GM12892 (cell line): ENCODE measurements at regions not wholly inside any gene's neighbourhood (a gene's known extent, or its start where the extent isn't known, plus 50 kb on each side); places are given as distances from the start of the nearest gene placed in this dataset.

Experiments
- DNase-seq: peaks from one replicate; pipeline ENCODE4 v3.0.0; 2011; ENCODE audit not compliant: insufficient read length
- FAIRE-seq: peaks from 2 replicates; lab custom pipeline; 2011; peaks lifted over from hg19 to GRCh38; lab: Jason Lieb, UNC
- POLR2A ChIP-seq: IDR thresholded peaks from 2 replicates; pipeline ENCODE4 v1.6.1; 2011; ENCODE audit warnings: low read depth, low read length, control low read depth
- POLR2AphosphoS5 ChIP-seq: IDR thresholded peaks from 2 replicates; pipeline ENCODE4 v1.6.1; 2011; ENCODE audit warnings: low read depth, low read length, control low read depth
- TAF1 ChIP-seq: IDR thresholded peaks from 2 replicates; pipeline ENCODE4 v1.6.1; 2011; ENCODE audit warnings: low read depth, mild to moderate bottlenecking, control low read depth, low read length, borderline replicate concordance

- no peak for DNase-seq
- TF ChIP-seq TAF1 (no peak), POLR2A (no peak), POLR2AphosphoS5 (no peak)
- no peak for FAIRE-seq
These were observed 52.1 kb downstream of the GSC start for GRCh38 chr14:94717808-94718207.

DNA sequence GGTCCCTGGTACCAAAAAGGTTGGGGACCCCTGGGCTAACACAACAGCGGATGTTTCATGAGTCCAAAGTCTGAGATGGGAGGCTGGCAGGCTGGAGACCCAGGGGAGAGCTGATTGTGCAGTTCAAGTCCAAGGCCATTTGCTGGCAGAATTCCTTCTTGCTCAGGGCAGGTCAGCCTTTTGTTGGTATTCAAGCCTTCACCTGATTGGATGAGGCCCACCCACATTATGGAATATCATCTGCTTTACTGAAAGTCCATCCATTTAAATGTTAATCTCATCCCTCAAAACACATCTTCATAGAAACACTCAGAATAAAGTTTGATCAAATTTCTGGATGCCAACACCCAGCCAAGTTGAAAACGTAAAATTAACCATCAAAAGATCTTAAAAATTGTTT, 52.9 kb downstream of the GSC start:
- DNase-seq (no peak), FAIRE-seq (no peak)
- TF ChIP-seq POLR2AphosphoS5 = no peak
- TF ChIP-seq POLR2A = no peak
- TF ChIP-seq TAF1 = no peak

DNA sequence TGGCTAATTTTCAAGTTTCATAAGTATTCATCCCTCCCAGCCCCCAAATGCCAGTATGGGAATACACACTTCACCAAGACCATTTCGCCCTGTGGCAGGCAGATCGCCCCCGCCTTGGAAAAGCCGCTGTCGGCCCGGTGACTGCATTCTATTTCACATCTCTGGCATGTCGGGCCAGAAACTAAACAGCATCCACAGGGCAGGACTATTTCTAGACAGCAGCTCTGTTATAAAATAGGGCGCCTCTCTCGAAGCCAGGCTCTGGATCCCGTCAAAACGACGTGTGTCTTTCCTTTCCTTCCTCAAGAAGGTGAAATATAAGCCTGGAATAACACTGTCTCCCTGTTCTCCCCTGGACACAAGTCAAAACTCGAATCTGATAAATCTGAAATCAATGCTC, 56.8 kb downstream of the GSC start:
- FAIRE-seq (no peak), DNase-seq (no peak)
- no peak for TF ChIP-seq POLR2A
- no peak for TF ChIP-seq TAF1
- no peak for TF ChIP-seq POLR2AphosphoS5

- DNase-seq (no peak), FAIRE-seq (no peak)
- no peak for TF ChIP-seq TAF1
- no peak for TF ChIP-seq POLR2A
- no peak for TF ChIP-seq POLR2AphosphoS5
These were observed 59.2 kb downstream of the GSC start for GRCh38 chr14:94710731-94711130.

DNA sequence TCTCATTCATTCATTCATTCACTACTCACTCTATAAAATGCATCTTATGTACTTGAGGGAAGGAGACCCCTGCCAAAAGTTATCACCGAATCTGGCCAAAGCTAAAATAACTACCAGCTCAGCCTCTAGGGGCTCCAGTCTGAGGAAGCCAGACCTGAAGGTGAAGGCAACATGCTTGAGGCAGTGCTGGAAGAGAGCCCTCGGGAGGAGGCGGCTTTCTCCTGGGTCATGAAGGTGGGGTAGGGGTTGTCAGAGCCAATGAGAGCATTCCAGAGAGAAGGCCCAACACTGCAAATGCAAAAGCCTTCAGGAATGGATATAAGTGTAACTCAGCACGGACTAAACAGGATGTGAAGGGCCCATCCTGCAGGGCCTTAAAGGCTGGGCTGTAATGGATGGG, 62.4 kb downstream of the GSC start:
- DNase-seq = no peak
- TF ChIP-seq POLR2A = no peak
- no peak for TF ChIP-seq POLR2AphosphoS5
- no peak for FAIRE-seq

DNA sequence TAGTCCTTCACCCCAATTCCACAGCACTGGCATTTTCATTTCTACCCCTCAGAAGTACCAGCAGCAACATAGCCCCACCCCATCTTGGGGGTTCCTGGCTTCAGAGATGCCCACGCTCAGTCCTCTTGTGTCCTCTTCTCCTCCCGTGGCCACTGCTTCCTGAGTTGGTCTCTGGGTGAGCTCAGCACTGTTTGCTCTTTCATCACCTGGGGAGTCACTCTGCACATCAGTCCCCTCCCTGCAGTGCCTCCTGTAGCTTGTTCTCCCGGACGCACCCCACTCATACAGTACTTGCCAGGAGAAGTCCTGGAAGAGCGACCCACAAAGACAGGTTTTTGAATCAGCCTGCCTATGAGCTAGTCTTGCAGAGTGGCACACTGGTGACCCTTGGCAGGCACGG, 63.8 kb downstream of the GSC start:
- DNase-seq (no peak), FAIRE-seq (no peak)
- no peak for TF ChIP-seq POLR2AphosphoS5
- TF ChIP-seq TAF1 = no peak
- TF ChIP-seq POLR2A = no peak

DNA sequence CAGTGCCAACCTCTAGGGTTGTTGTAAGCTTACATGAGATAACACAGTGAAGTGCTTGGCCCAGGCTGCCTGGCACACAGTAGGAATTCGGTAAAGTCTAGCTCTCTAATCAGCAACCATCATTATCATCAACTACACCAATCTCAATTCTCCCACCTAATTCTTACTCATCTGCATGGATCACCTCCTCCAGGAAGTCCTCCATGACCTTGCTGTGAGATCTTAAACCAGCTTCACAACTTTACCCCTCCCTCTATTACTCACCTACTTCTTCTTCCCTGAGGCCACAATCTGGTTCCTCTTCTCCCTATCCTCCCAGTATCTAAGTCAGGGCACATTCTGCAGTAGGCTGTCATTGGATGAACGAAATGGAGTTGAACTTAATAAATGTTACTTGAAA, 67.3 kb downstream of the GSC start:
- FAIRE-seq (no peak), DNase-seq (no peak)
- TF ChIP-seq TAF1 (no peak), POLR2AphosphoS5 (no peak), POLR2A (no peak)

DNA sequence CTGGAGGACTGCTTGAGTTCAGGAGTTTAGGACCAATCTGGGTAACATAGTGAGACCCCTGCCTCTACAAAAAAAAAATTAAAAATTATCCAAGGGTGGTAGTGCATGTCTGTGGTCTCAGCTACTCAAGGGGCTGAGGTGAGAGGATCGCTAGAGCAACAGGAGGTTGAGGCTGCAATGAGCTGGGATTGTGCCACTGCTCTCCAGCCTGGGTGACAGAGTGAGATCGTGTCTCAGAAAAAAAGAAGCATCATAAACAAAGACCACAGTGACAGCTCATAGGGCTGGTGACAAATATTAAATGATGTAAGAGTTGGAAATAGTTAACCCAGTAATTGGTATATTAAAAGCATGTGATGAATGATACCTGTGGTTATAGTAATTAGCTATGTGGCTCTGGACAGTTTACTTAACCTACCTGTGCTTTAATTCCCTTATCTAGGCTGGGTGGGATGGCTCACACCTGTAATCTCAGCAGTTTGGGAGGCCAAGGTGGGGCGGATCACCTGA, 68.0 kb downstream of the GSC start:
- TF ChIP-seq POLR2A (no peak), POLR2AphosphoS5 (no peak), TAF1 (no peak)
- no peak for FAIRE-seq
- no peak for DNase-seq

DNA sequence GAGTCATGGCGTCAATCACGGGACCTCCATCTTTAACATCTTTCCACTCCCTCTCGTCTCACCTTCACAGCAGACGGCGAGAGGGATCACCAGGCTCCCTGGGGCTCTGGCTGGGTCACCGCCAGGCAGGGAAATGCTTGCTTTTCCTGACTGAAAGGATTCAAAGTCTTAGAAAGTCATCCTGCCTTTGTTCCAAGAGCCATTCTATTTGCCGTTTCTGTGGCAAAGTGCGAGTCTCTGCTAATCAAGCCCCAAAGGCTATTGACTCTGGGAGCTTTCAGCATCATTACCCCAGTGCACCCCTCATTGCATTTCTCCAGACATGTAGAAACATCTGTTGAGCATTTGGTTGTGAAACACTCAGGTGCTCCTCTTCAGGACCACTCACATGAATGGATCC, 69.6 kb downstream of the GSC start:
- FAIRE-seq = no peak
- TF ChIP-seq POLR2A = no peak
- TF ChIP-seq POLR2AphosphoS5 = no peak
- TF ChIP-seq TAF1 = no peak

DNA sequence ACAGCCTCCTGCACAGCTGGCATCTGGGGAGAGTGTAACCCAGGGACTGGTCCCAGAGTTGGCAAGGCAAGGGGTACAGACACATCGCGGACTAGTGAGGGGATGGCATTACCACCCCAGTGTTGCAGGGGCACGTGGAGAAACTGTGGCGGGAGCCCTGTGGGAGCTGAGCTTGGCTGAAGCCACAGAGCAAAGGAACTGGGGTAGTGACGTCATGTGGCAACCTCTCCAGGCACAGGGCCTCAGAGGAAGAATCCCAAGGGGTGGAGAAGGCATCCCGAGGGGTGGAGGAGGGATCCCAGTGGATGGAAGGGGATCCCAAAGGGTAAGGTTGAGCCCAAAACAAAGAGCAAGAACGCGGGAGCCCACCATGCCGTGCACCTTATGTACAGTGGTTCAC, 70.1 kb downstream of the GSC start:
- FAIRE-seq = no peak
- TF ChIP-seq POLR2A (no peak), POLR2AphosphoS5 (no peak), TAF1 (no peak)
- no peak for DNase-seq

More for the DNA sequence above, 69.6 kb downstream of the GSC start:
- no peak for DNase-seq

- TF ChIP-seq TAF1 = no peak
- no peak for TF ChIP-seq POLR2AphosphoS5
- TF ChIP-seq POLR2A = no peak
- DNase-seq (no peak), FAIRE-seq (no peak)
These were observed 71.9 kb downstream of the GSC start for GRCh38 chr14:94697773-94698556.

GRCh38 chr14:94696518-94696917, 73.4 kb downstream of the GSC start:
- no peak for TF ChIP-seq TAF1
- TF ChIP-seq POLR2AphosphoS5 = no peak
- no peak for TF ChIP-seq POLR2A
- no peak for FAIRE-seq
- DNase-seq = no peak
